ENCODE measurements at regions not wholly inside any gene's neighbourhood (a gene's known extent, or its start where the extent isn't known, plus 50 kb on each side); places are given as distances from the start of the nearest gene placed in this dataset.

DNA sequence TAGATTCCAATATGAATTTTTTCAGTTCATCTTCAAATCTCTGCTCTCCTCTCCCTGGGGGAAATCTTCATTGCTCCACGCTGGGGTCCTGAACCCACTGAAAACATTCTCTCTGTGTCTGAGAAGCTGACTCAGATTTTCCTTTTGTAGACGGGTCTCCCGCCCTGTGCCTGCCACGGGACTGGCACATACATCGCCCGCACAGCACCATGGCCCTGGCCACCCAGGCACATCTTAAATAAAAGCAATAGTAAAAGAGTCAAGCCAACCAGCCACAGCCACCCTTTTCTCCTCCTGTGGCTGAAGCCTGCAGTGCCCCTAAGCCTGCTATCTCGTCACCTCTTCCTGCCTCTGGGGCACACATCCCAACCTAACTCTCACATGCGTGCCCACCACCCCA is 301.2 kb downstream of the ZNF536 start:
- H3K4me3 ChIP-seq (ENCODE audit: low read length) = no peak overlapping the region
- no peaks in the 10 kb centered on the region for H3K27me3 ChIP-seq (ENCODE audit: insufficient read depth, low read length, poor library complexity, severe bottlenecking)
- ChIA-PET CTCF (interaction anchor here (1.5 kb wide), 1 partner anchor 1550 kb away, joined by 3 read pairs; no protein-coding TSS in a partner anchor), POLR2A (no interaction called here)
- no peak overlapping the region for H3K4me3 Mint-ChIP-seq
- DNase-seq = no peak
- H3K9me3 ChIP-seq (ENCODE audit: low read length) = no peaks in the 10 kb centered on the region
- peaks cover 5 to 35% of the 10 kb centered on the region in 2 donors for H3K27me3 Mint-ChIP-seq
- H3K4me1 ChIP-seq (ENCODE audit: insufficient read depth, low read length) = no peaks in the 10 kb centered on the region
- no peaks in the 10 kb centered on the region for H3K4me1 Mint-ChIP-seq
- H3K36me3 ChIP-seq (ENCODE audit: insufficient read depth, low read length) = no peaks in the 10 kb centered on the region
- H3K36me3 Mint-ChIP-seq = no peaks in the 10 kb centered on the region
- H3K9me3 Mint-ChIP-seq = peaks cover 0 to 3% (median 0%) of the 10 kb centered on the region in 5 donors
- no peak overlapping the region for H3K27ac ChIP-seq (ENCODE audit: low read depth, low read length)
- H3K27ac Mint-ChIP-seq = no peak overlapping the region

DNA sequence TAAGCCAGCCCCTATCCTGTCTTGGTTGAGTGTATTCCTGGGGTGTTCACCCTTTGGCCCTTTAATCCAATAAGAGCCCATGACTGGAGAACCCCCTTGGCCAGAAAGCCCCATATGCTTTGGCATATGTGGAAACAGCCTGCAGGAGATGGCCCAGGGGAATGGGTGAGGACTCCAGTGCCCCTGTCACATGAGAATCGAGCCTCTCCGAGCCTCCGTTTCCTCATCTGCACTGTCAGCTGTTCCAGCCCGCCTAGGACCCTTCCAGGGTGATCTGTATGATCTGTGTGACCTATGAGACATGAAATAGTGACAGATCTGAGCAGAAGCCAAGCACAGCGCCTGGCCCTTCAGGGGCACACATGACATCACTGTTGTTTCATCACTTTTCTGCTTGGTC is 300.7 kb downstream of the ZNF536 start:
- CTCF ChIA-PET = interaction anchor here (1.4 kb wide), 1 partner anchor 10 kb away, joined by 4 read pairs; no protein-coding TSS in a partner anchor
- H3K27me3 ChIP-seq (ENCODE audit: insufficient read depth, low read length, poor library complexity, severe bottlenecking) = no peaks in the 10 kb centered on the region
- H3K27ac Mint-ChIP-seq = no peak overlapping the region

GRCh38 chr19:30671622-30672051 is 299.5 kb downstream of the ZNF536 start:
- Histone ChIP-seq H3K4me3 (ENCODE audit: low read length) (no peak overlapping the region), H3K27ac (ENCODE audit: low read depth, low read length) (no peak overlapping the region), H3K9me3 (ENCODE audit: low read length) (no peaks in the 10 kb centered on the region), H3K27me3 (ENCODE audit: insufficient read depth, low read length, poor library complexity, severe bottlenecking) (no peaks in the 10 kb centered on the region), H3K4me1 (ENCODE audit: insufficient read depth, low read length) (no peaks in the 10 kb centered on the region), H3K36me3 (ENCODE audit: insufficient read depth, low read length) (no peaks in the 10 kb centered on the region)
- Mint-ChIP-seq H3K4me3 (no peak overlapping the region), H3K36me3 (no peaks in the 10 kb centered on the region), H3K27ac (no peak overlapping the region), H3K27me3 (peaks cover 6 to 32% of the 10 kb centered on the region in 2 donors), H3K4me1 (no peaks in the 10 kb centered on the region), H3K9me3 (peaks cover 0 to 3% (median 0%) of the 10 kb centered on the region in 5 donors)
- no peak for DNase-seq
- ChIA-PET CTCF (interaction anchor here (1.4 kb wide), 1 partner anchor 11 kb away, joined by 4 read pairs; no protein-coding TSS in a partner anchor), POLR2A (interaction anchor here (0.5 kb wide), 1 partner anchor 1502 kb away, joined by 5 read pairs; no protein-coding TSS in a partner anchor)

More for the DNA sequence above, 300.7 kb downstream of the ZNF536 start:
- H3K4me1 ChIP-seq (ENCODE audit: insufficient read depth, low read length) = no peaks in the 10 kb centered on the region
- H3K4me3 ChIP-seq (ENCODE audit: low read length) = no peak overlapping the region
- H3K36me3 Mint-ChIP-seq = no peaks in the 10 kb centered on the region
- no peak overlapping the region for H3K27ac ChIP-seq (ENCODE audit: low read depth, low read length)
- no peak for DNase-seq
- H3K4me1 Mint-ChIP-seq = no peaks in the 10 kb centered on the region
- POLR2A ChIA-PET = no interaction called here
- H3K9me3 ChIP-seq (ENCODE audit: low read length) = no peaks in the 10 kb centered on the region
- peaks cover 0 to 3% (median 0%) of the 10 kb centered on the region in 5 donors for H3K9me3 Mint-ChIP-seq
- H3K27me3 Mint-ChIP-seq = peaks cover 6 to 34% of the 10 kb centered on the region in 2 donors
- no peaks in the 10 kb centered on the region for H3K36me3 ChIP-seq (ENCODE audit: insufficient read depth, low read length)
- H3K4me3 Mint-ChIP-seq = no peak overlapping the region

GRCh38 chr19:30671367-30671619 is 299.1 kb downstream of the ZNF536 start:
- Histone ChIP-seq H3K4me1 (ENCODE audit: insufficient read depth, low read length) (no peaks in the 10 kb centered on the region), H3K4me3 (ENCODE audit: low read length) (no peak overlapping the region), H3K9me3 (ENCODE audit: low read length) (no peaks in the 10 kb centered on the region), H3K27me3 (ENCODE audit: insufficient read depth, low read length, poor library complexity, severe bottlenecking) (no peaks in the 10 kb centered on the region), H3K27ac (ENCODE audit: low read depth, low read length) (no peak overlapping the region), H3K36me3 (ENCODE audit: insufficient read depth, low read length) (no peaks in the 10 kb centered on the region)
- Mint-ChIP-seq H3K27me3 (peaks cover 6 to 32% of the 10 kb centered on the region in 2 donors), H3K9me3 (peaks cover 0 to 3% (median 0%) of the 10 kb centered on the region in 5 donors), H3K36me3 (no peaks in the 10 kb centered on the region), H3K27ac (no peak overlapping the region), H3K4me3 (no peak overlapping the region), H3K4me1 (no peaks in the 10 kb centered on the region)
- DNase-seq = no peak
- POLR2A ChIA-PET = interaction anchor here (0.5 kb wide), 1 partner anchor 1503 kb away, joined by 5 read pairs; no protein-coding TSS in a partner anchor
- CTCF ChIA-PET = no interaction called here

GRCh38 chr19:30670562-30671366 is 298.6 kb downstream of the ZNF536 start:
- no peaks in the 10 kb centered on the region for H3K36me3 ChIP-seq (ENCODE audit: insufficient read depth, low read length)
- H3K27me3 ChIP-seq (ENCODE audit: insufficient read depth, low read length, poor library complexity, severe bottlenecking) = no peaks in the 10 kb centered on the region
- H3K27ac ChIP-seq (ENCODE audit: low read depth, low read length) = no peak overlapping the region
- no peaks in the 10 kb centered on the region for H3K9me3 ChIP-seq (ENCODE audit: low read length)
- CTCF ChIA-PET = interaction anchor here (1.8 kb wide), 1 partner anchor 1554 kb away, joined by 8 read pairs; no protein-coding TSS in a partner anchor
- POLR2A ChIA-PET = no interaction called here
- peaks cover 7 to 32% of the 10 kb centered on the region in 2 donors for H3K27me3 Mint-ChIP-seq
- H3K4me3 Mint-ChIP-seq = no peak overlapping the region
- no peaks in the 10 kb centered on the region for H3K4me1 Mint-ChIP-seq
- H3K9me3 Mint-ChIP-seq = peaks cover 0 to 3% (median 0%) of the 10 kb centered on the region in 5 donors
- no peak overlapping the region for H3K27ac Mint-ChIP-seq
- DNase-seq = no peak
- H3K4me3 ChIP-seq (ENCODE audit: low read length) = no peak overlapping the region
- H3K36me3 Mint-ChIP-seq = no peaks in the 10 kb centered on the region
- H3K4me1 ChIP-seq (ENCODE audit: insufficient read depth, low read length) = no peaks in the 10 kb centered on the region

GRCh38 chr19:30670011-30670329 is 297.8 kb downstream of the ZNF536 start:
- Histone ChIP-seq H3K27me3 (ENCODE audit: insufficient read depth, low read length, poor library complexity, severe bottlenecking) (no peaks in the 10 kb centered on the region), H3K36me3 (ENCODE audit: insufficient read depth, low read length) (no peaks in the 10 kb centered on the region), H3K4me1 (ENCODE audit: insufficient read depth, low read length) (no peaks in the 10 kb centered on the region), H3K27ac (ENCODE audit: low read depth, low read length) (no peak overlapping the region), H3K4me3 (ENCODE audit: low read length) (no peak overlapping the region), H3K9me3 (ENCODE audit: low read length) (no peaks in the 10 kb centered on the region)
- no peaks in the 10 kb centered on the region for H3K4me1 Mint-ChIP-seq
- no peaks in the 10 kb centered on the region for H3K36me3 Mint-ChIP-seq
- H3K4me3 Mint-ChIP-seq = no peak overlapping the region
- no peak for DNase-seq
- H3K27ac Mint-ChIP-seq = no peak overlapping the region
- CTCF ChIA-PET = interaction anchor here (1.1 to 1.8 kb wide), 2 partner anchors 9 to 1555 kb away, joined by 3 to 8 read pairs; no protein-coding TSS in a partner anchor
- POLR2A ChIA-PET = no interaction called here
- peaks cover 7 to 32% of the 10 kb centered on the region in 2 donors for H3K27me3 Mint-ChIP-seq
- H3K9me3 Mint-ChIP-seq = peaks cover 0 to 3% (median 0%) of the 10 kb centered on the region in 5 donors

DNA sequence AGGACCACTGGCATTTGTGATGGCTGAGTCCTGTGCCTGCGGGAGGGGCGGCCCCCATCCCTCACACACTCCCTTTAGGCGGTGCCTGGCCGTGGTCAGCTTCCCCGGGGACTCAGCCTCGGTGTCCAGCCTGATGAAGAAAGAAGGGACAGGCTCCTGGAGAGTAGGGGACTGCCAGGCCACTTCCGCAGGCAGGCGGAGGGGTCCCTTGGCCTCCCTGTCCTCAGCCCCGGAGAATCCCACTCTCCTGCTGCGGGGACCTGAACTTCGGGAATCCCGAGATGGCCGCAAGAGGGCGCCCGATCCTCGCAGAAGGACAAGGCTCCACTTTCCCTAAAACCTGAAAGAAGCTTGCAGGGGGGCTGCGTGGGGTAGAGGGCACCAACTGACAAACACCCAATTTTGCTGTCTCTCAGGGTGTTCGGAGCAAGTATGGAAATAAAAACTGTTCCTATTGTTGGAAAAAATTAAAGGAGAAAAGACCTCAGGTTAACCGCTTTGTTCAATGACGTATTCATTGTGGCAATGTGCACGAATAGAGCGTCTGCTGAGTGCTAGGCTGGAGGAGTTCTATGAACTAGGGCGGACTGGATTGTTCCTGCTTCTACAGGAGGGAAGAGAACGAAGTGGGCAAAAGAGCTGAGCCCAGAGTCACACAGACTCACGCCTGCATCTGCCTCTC is 297.3 kb downstream of the ZNF536 start:
- no peak overlapping the region for H3K4me3 Mint-ChIP-seq
- H3K27ac Mint-ChIP-seq = no peak overlapping the region
- peaks cover 9 to 33% of the 10 kb centered on the region in 2 donors for H3K27me3 Mint-ChIP-seq
- ChIA-PET CTCF (interaction anchor here (0.8 to 1.8 kb wide), 3 partner anchors 9 to 1555 kb away, joined by 3 to 8 read pairs (median 3); no protein-coding TSS in a partner anchor), POLR2A (no interaction called here)
- H3K4me1 Mint-ChIP-seq = no peaks in the 10 kb centered on the region
- H3K4me3 ChIP-seq (ENCODE audit: low read length) = no peak overlapping the region
- no peaks in the 10 kb centered on the region for H3K36me3 ChIP-seq (ENCODE audit: insufficient read depth, low read length)
- peaks cover 0 to 3% (median 0%) of the 10 kb centered on the region in 5 donors for H3K9me3 Mint-ChIP-seq
- no peaks in the 10 kb centered on the region for H3K4me1 ChIP-seq (ENCODE audit: insufficient read depth, low read length)
- no peaks in the 10 kb centered on the region for H3K36me3 Mint-ChIP-seq
- no peaks in the 10 kb centered on the region for H3K9me3 ChIP-seq (ENCODE audit: low read length)
- DNase-seq = peak in 3 of 5 donors; percentile 10 to 26 (median 14)
- no peaks in the 10 kb centered on the region for H3K27me3 ChIP-seq (ENCODE audit: insufficient read depth, low read length, poor library complexity, severe bottlenecking)
- no peak overlapping the region for H3K27ac ChIP-seq (ENCODE audit: low read depth, low read length)

DNA sequence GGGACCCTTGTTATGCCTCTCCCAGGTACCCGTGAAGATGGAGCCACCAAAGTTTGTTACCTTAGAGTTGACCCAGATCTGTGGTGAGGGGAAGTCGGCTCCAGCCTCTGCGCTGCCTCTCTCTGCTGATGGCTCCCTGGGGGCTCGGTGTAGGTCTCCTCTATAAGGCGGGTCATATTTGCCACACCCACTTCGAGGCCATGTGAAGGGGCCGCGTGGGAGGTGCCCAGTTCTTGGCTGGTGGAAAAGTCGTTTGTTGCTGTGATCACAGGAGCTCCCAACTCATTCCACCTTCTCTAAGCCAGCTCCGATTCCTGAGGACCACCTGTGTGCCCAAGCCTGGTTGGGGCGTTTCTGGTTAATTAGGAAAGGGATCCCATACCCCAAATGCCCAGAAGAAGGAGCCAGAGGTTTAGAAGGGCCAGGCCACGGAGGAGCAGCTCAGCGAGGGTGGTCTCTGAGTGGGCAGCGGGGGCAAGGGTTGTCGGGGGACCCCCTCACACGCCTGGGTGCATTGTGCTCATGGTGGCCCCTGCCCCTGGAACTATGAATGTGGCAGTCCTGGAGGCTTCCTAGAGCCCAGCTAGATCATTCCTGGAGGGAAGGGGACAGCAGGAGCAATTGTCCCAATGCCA is 296.5 kb downstream of the ZNF536 start:
- POLR2A ChIA-PET = no interaction called here
- H3K27ac ChIP-seq (ENCODE audit: low read depth, low read length) = no peak overlapping the region

More for the DNA sequence above, 296.5 kb downstream of the ZNF536 start:
- Mint-ChIP-seq H3K27ac (no peak overlapping the region), H3K4me3 (no peak overlapping the region), H3K27me3 (peaks cover 11 to 34% of the 10 kb centered on the region in 2 donors), H3K9me3 (peaks cover 0 to 3% (median 0%) of the 10 kb centered on the region in 5 donors), H3K4me1 (no peaks in the 10 kb centered on the region), H3K36me3 (no peaks in the 10 kb centered on the region)
- H3K36me3 ChIP-seq (ENCODE audit: insufficient read depth, low read length) = no peaks in the 10 kb centered on the region
- no peaks in the 10 kb centered on the region for H3K27me3 ChIP-seq (ENCODE audit: insufficient read depth, low read length, poor library complexity, severe bottlenecking)
- CTCF ChIA-PET = interaction anchor here (0.8 to 1.8 kb wide), 3 partner anchors 10 to 1556 kb away, joined by 3 to 8 read pairs (median 3); no protein-coding TSS in a partner anchor
- H3K4me3 ChIP-seq (ENCODE audit: low read length) = no peak overlapping the region
- no peaks in the 10 kb centered on the region for H3K9me3 ChIP-seq (ENCODE audit: low read length)
- DNase-seq = no peak
- no peaks in the 10 kb centered on the region for H3K4me1 ChIP-seq (ENCODE audit: insufficient read depth, low read length)

Data from CD8-positive, alpha-beta memory T cell (primary cell).